Mesendoderm (in vitro differentiated cells): ENCODE measurements at regions not wholly inside any gene's neighbourhood (a gene's known extent, or its start where the extent isn't known, plus 50 kb on each side); places are given as distances from the start of the nearest gene placed in this dataset.

Source experiments
- DNase-seq: peaks from one replicate; pipeline ENCODE4 v3.0.0; 2013
- H2AK5ac ChIP-seq: 2 replicates; pipeline ENCODE4 v1.6.1; 2013; ENCODE audit warnings: low read length, inconsistent platforms
- H2BK120ac ChIP-seq: 2 replicates; pipeline ENCODE4 v1.6.1; 2013; ENCODE audit warnings: low read depth, mild to moderate bottlenecking, low read length, moderate library complexity, mixed read lengths
- H2BK15ac ChIP-seq: replicated peaks from 2 replicates; pipeline ENCODE4 v1.6.1; 2013; ENCODE audit warnings: low read depth, mild to moderate bottlenecking, moderate library complexity
- H2BK5ac ChIP-seq: 2 replicates; pipeline ENCODE4 v1.6.1; 2013; ENCODE audit warnings: low read length, inconsistent platforms
- H3K18ac ChIP-seq: 2 replicates; pipeline ENCODE4 v1.6.1; 2013; ENCODE audit warnings: mild to moderate bottlenecking, low read length, mixed read lengths
- H3K23ac ChIP-seq: one replicate; pipeline ENCODE4 v1.6.1; 2013; ENCODE audit warnings: low read length
- H3K27ac ChIP-seq: 2 replicates; pipeline ENCODE4 v1.5.1; 2013; ENCODE audit warnings: low read depth, mild to moderate bottlenecking, inconsistent platforms, low read length, moderate library complexity
- H3K27me3 ChIP-seq: 2 replicates; pipeline ENCODE4 v1.6.1; 2013; ENCODE audit warnings: low read length, control low read depth, mild to moderate bottlenecking, inconsistent platforms; ENCODE audit not compliant: insufficient read depth, poor library complexity
- H3K36me3 ChIP-seq: 2 replicates; pipeline ENCODE4 v1.6.1; 2013; ENCODE audit warnings: low read length, inconsistent platforms; ENCODE audit not compliant: control insufficient read depth, insufficient read depth
- H3K4ac ChIP-seq: one replicate; pipeline ENCODE4 v1.6.1; 2013; ENCODE audit warnings: low read depth, mild to moderate bottlenecking, low read length, moderate library complexity
- H3K4me1 ChIP-seq: 2 replicates; pipeline ENCODE4 v1.6.1; 2013; ENCODE audit warnings: low read depth, low read length, inconsistent platforms; ENCODE audit not compliant: control insufficient read depth
- H3K4me2 ChIP-seq: 2 replicates; pipeline ENCODE4 v1.6.1; 2013; ENCODE audit warnings: low read length
- H3K4me3 ChIP-seq: 2 replicates; pipeline ENCODE4 v1.5.1; 2013; ENCODE audit warnings: mild to moderate bottlenecking, low read length
- H3K56ac ChIP-seq: one replicate; pipeline ENCODE4 v1.6.1; 2013; ENCODE audit warnings: low read length
- H3K79me1 ChIP-seq: 2 replicates; pipeline ENCODE4 v1.6.1; 2013; ENCODE audit warnings: low read length, inconsistent platforms
- H3K79me2 ChIP-seq: 2 replicates; pipeline ENCODE4 v1.6.1; 2013; ENCODE audit warnings: mild to moderate bottlenecking, low read length; ENCODE audit not compliant: control insufficient read depth, insufficient read depth
- H3K9ac ChIP-seq: 2 replicates; pipeline ENCODE4 v1.6.1; 2013; ENCODE audit warnings: low read length, inconsistent platforms
- H4K5ac ChIP-seq: one replicate; pipeline ENCODE4 v1.6.1; 2013; ENCODE audit warnings: low read length
- H4K8ac ChIP-seq: one replicate; pipeline ENCODE4 v1.6.1; 2013; ENCODE audit warnings: low read depth, mild to moderate bottlenecking, control low read depth, low read length, moderate library complexity
- WGBS: extraction: QIAGEN DNeasy Blood & Tissue Kit; methylation state at CpG from one replicate; pipeline ENCODE4 v1.1.7; 2013; ENCODE audit warnings: low lambda C conversion rate, missing lambda C conversion rate; ENCODE audit not compliant: insufficient coverage; ENCODE audit errors: extremely low coverage; 5-methylcytosine and 5-hydroxymethylcytosine counted together

GRCh38 chr2:143957321-143957720, 562.6 kb downstream of the ZEB2 start:
- Histone ChIP-seq H4K5ac (no peak overlapping the region), H2BK5ac (no peak overlapping the region), H4K8ac (peak overlapping the region; percentile 39), H3K4me1 (no peaks in the 10 kb centered on the region), H3K56ac (no peak overlapping the region), H2BK15ac (no peak overlapping the region), H3K9ac (no peak overlapping the region), H2BK120ac (no peak overlapping the region), H3K18ac (peak overlapping the region; percentile 51), H3K79me2 (no peaks in the 10 kb centered on the region), H3K4me2 (no peak overlapping the region), H3K4ac (no peak overlapping the region), H3K79me1 (no peaks in the 10 kb centered on the region), H3K36me3 (no peaks in the 10 kb centered on the region), H3K4me3 (no peak overlapping the region), H2AK5ac (no peak overlapping the region), H3K27ac (no peak overlapping the region), H3K27me3 (no peaks in the 10 kb centered on the region), H3K23ac (no peak overlapping the region)
- no peak for DNase-seq
- no CpG with 5 or more reads among the region's 5 CpGs for WGBS

- Histone ChIP-seq H2BK15ac (no peak overlapping the region), H3K36me3 (no peaks in the 10 kb centered on the region), H3K4me2 (no peak overlapping the region), H3K9ac (no peak overlapping the region), H3K56ac (no peak overlapping the region), H3K23ac (no peak overlapping the region), H3K27me3 (no peaks in the 10 kb centered on the region), H3K18ac (no peak overlapping the region), H2AK5ac (no peak overlapping the region), H4K5ac (no peak overlapping the region), H3K4me1 (no peaks in the 10 kb centered on the region), H3K27ac (no peak overlapping the region), H3K79me2 (no peaks in the 10 kb centered on the region), H3K79me1 (no peaks in the 10 kb centered on the region), H3K4ac (no peak overlapping the region), H3K4me3 (no peak overlapping the region), H2BK120ac (no peak overlapping the region), H2BK5ac (no peak overlapping the region), H4K8ac (no peak overlapping the region)
- no CpG with 5 or more reads among the region's 2 CpGs for WGBS
- DNase-seq = no peak
Observed at GRCh38 chr2:143955401-143956065, 564.4 kb downstream of the ZEB2 start.

DNA sequence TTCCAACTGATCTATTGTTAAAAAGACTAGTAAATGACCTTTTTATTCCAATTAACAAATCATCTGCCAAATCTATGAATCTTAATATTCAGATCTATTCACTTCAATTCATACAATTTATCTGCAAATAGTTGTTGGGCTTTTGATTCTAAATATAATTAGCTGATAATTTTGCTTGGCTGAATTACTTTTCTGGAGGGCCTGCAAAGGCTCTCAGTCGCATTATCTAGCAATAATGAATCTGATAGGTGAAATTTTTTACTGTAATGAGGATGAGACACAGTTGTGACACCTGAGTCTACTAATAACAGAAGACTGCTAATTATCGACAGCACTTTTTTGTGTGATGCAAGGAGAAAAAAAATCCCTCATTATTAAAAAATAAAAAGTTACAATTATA, 565.1 kb downstream of the ZEB2 start:
- H3K23ac ChIP-seq = no peak overlapping the region
- no peak overlapping the region for H3K9ac ChIP-seq
- H3K79me2 ChIP-seq = no peaks in the 10 kb centered on the region
- H2AK5ac ChIP-seq = no peak overlapping the region
- DNase-seq = no peak
- no peak overlapping the region for H3K4me3 ChIP-seq
- no peak overlapping the region for H2BK15ac ChIP-seq
- no CpG with 5 or more reads among the region's 2 CpGs for WGBS
- H2BK5ac ChIP-seq = no peak overlapping the region
- no peak overlapping the region for H3K56ac ChIP-seq
- no peak overlapping the region for H3K27ac ChIP-seq
- H3K18ac ChIP-seq = no peak overlapping the region
- no peak overlapping the region for H3K4me2 ChIP-seq
- no peaks in the 10 kb centered on the region for H3K79me1 ChIP-seq
- no peak overlapping the region for H4K8ac ChIP-seq
- no peaks in the 10 kb centered on the region for H3K4me1 ChIP-seq
- H3K4ac ChIP-seq = no peak overlapping the region
- no peak overlapping the region for H2BK120ac ChIP-seq
- H4K5ac ChIP-seq = no peak overlapping the region
- H3K27me3 ChIP-seq = no peaks in the 10 kb centered on the region
- H3K36me3 ChIP-seq = no peaks in the 10 kb centered on the region

- Histone ChIP-seq H3K4me1 (no peaks in the 10 kb centered on the region), H3K4me2 (no peak overlapping the region)
Observed at GRCh38 chr2:143954186-143954585, 565.7 kb downstream of the ZEB2 start.

GRCh38 chr2:143953451-143954030, 566.4 kb downstream of the ZEB2 start:
- Histone ChIP-seq H3K23ac (no peak overlapping the region), H2AK5ac (no peak overlapping the region), H3K36me3 (no peaks in the 10 kb centered on the region), H3K18ac (no peak overlapping the region), H3K9ac (no peak overlapping the region), H3K4me1 (no peaks in the 10 kb centered on the region), H2BK15ac (no peak overlapping the region), H3K4me3 (no peak overlapping the region), H3K4ac (no peak overlapping the region), H2BK5ac (no peak overlapping the region), H2BK120ac (no peak overlapping the region), H3K56ac (no peak overlapping the region), H4K8ac (no peak overlapping the region), H3K27me3 (no peaks in the 10 kb centered on the region), H3K27ac (no peak overlapping the region), H3K4me2 (no peak overlapping the region), H3K79me2 (no peaks in the 10 kb centered on the region), H3K79me1 (no peaks in the 10 kb centered on the region), H4K5ac (no peak overlapping the region)
- no CpG with 5 or more reads among the region's 2 CpGs for WGBS
- no peak for DNase-seq

More at GRCh38 chr2:143954186-143954585, 565.7 kb downstream of the ZEB2 start:
- Histone ChIP-seq H4K8ac (no peak overlapping the region), H3K27me3 (no peaks in the 10 kb centered on the region), H4K5ac (no peak overlapping the region), H2BK15ac (no peak overlapping the region), H3K36me3 (no peaks in the 10 kb centered on the region), H3K4ac (no peak overlapping the region), H3K4me3 (no peak overlapping the region), H2AK5ac (no peak overlapping the region), H3K79me2 (no peaks in the 10 kb centered on the region), H3K18ac (no peak overlapping the region), H3K23ac (no peak overlapping the region), H3K27ac (no peak overlapping the region), H3K79me1 (no peaks in the 10 kb centered on the region), H2BK120ac (no peak overlapping the region), H3K9ac (no peak overlapping the region), H3K56ac (no peak overlapping the region), H2BK5ac (no peak overlapping the region)
- no peak for DNase-seq
- no CpG with 5 or more reads among the region's 4 CpGs for WGBS

GRCh38 chr2:143952536-143952935, 567.4 kb downstream of the ZEB2 start:
- H3K79me1 ChIP-seq = no peaks in the 10 kb centered on the region
- no peaks in the 10 kb centered on the region for H3K36me3 ChIP-seq
- H2BK120ac ChIP-seq = no peak overlapping the region
- H3K4me1 ChIP-seq = no peaks in the 10 kb centered on the region
- H2BK5ac ChIP-seq = no peak overlapping the region
- H3K27me3 ChIP-seq = no peaks in the 10 kb centered on the region
- no peak overlapping the region for H4K5ac ChIP-seq
- H2BK15ac ChIP-seq = no peak overlapping the region
- H3K56ac ChIP-seq = no peak overlapping the region
- no peak overlapping the region for H2AK5ac ChIP-seq
- H3K27ac ChIP-seq = no peak overlapping the region
- H3K18ac ChIP-seq = no peak overlapping the region
- H3K4ac ChIP-seq = no peak overlapping the region
- DNase-seq = no peak
- H3K9ac ChIP-seq = no peak overlapping the region
- no CpG with 5 or more reads among the region's 1 CpG for WGBS
- H3K4me2 ChIP-seq = no peak overlapping the region
- H3K79me2 ChIP-seq = no peaks in the 10 kb centered on the region
- no peak overlapping the region for H4K8ac ChIP-seq
- no peak overlapping the region for H3K23ac ChIP-seq
- H3K4me3 ChIP-seq = no peak overlapping the region
